Loucy (cell line): ENCODE measurements at regions not wholly inside any gene's neighbourhood (a gene's known extent, or its start where the extent isn't known, plus 50 kb on each side); places are given as distances from the start of the nearest gene placed in this dataset.

ENCODE experiments used
- CTCF ChIP-seq: fragments of 200-600 bp; sonication (generic); conservative IDR thresholded peaks from 2 replicates; pipeline ENCODE4 v1.5.1; 2014; ENCODE audit warnings: mild to moderate bottlenecking, antibody characterized with exemption, low read length
- EZH2phosphoT487 ChIP-seq: fragments of 200-600 bp; IDR thresholded peaks from 2 replicates; pipeline ENCODE4 v1.6.1; 2018; ENCODE audit warnings: antibody characterized with exemption, mild to moderate bottlenecking, moderate library complexity, borderline replicate concordance

- TF ChIP-seq CTCF (no peak), EZH2phosphoT487 (no peak)
Measured at GRCh38 chr7:12882710-12883109, 195.3 kb downstream of the ARL4A start.
